GM18907 (cell line): ENCODE measurements at regions not wholly inside any gene's neighbourhood (a gene's known extent, or its start where the extent isn't known, plus 50 kb on each side); places are given as distances from the start of the nearest gene placed in this dataset.
"Not testable (repeated sequence)": the region's sequence is repeated elsewhere in the genome, so short reads cannot be mapped to it uniquely, and the experiment has no call there.

Source experiments
- ATAC-seq: cut with Tn5 transposase; IDR thresholded peaks from one replicate; pipeline ENCODE4 v1.9.1; 2021; ENCODE audit warnings: mild to moderate bottlenecking, moderate library complexity; ENCODE audit not compliant: unreplicated experiment

DNA sequence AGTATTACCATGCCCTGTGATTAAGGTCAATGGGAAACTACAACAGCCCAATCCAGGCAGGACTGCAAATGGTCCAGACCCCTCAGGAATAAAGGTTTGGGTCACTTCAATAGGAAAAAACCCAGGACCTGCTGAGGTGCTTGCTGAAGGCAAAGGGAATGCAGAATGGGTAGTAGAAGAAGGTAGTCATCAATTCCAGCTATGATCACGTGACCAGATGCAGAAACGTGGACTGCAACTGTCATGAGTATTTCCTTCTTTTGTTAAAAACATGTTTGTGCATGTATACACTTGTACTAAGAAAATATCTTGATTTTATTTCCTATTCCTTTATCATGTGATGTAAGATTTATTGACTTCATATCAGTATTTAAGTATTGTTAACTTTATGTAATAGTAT lies 319.6 kb upstream of the FGF16 start:
- not testable (repeated sequence) for ATAC-seq

DNA sequence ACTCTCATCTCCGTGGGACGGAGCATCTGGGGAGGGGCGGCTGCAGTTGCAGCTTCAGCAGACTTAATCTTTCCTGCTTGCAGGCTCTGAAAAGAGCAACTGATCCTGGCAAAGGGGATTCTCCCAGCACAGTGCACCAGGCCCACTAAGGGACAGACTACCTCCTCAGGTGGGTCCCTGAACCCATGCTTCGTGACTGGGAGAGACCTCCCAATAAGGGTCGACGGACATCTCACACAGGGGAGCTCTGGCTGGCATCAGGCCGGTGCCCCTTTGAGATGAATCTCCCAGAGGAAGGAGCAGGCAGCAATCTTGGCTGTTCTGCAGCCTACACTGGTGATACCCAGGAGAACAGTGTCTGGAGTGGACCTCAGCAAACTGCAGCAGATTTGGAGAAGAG lies 303.3 kb upstream of the FGF16 start:
- ATAC-seq, result no peak

DNA sequence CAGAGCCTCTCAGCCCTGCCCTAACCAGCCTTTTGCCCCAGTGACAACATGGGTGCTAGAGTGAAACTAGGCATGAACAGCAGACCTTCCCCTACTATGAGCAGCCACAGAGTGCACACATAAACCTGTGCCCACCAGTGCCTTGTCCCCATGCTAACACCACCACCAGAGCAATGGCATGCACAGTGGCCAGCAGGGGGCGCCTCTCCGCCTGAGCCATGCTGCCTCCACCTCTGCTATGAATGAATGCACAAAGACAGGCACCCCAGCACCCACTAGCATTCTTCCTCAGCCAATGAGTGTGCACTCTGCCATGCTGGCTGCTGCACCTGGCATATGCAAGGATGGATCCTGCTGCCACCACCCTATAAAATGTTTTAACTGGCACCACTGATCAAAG lies 286.9 kb upstream of the FGF16 start:
- no peak for ATAC-seq

DNA sequence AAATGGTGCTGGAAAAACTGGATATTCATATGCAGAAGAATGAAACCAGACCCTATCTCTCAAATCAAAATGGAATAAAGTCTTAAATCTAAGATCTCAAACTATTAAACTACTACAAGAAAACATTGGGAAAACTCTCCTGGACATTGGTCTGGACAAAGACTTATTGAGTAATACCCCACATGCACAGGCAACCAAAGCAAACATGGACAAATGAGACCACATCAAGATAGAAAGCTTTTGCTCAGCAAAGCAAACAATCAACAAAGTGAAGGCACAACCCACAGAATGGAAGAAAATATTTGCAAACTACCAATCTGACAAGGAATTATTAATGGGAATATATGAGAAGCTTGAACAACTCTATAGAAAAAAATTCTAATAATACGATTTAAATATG lies 284.4 kb upstream of the FGF16 start:
- no peak for ATAC-seq

DNA sequence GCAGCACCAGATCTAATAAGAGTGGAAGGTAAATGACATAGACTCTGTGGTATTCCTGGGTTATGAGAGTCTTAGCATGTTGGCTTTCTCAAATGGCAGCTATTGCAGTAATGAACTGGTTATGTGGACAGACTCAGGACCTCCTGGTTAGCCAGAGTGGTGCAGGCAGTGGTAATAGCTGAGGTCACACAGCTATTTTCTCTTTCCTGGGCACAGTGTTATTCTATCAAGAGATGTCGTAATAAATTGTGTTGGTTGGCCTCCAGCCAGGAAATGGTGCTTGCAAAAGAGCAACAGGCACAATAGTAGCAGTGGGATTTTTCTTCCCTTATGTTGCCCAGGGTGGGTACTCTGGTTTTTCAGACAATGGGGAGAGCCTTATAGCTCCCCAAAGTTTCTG lies 279.2 kb upstream of the FGF16 start:
- ATAC-seq, result no peak

DNA sequence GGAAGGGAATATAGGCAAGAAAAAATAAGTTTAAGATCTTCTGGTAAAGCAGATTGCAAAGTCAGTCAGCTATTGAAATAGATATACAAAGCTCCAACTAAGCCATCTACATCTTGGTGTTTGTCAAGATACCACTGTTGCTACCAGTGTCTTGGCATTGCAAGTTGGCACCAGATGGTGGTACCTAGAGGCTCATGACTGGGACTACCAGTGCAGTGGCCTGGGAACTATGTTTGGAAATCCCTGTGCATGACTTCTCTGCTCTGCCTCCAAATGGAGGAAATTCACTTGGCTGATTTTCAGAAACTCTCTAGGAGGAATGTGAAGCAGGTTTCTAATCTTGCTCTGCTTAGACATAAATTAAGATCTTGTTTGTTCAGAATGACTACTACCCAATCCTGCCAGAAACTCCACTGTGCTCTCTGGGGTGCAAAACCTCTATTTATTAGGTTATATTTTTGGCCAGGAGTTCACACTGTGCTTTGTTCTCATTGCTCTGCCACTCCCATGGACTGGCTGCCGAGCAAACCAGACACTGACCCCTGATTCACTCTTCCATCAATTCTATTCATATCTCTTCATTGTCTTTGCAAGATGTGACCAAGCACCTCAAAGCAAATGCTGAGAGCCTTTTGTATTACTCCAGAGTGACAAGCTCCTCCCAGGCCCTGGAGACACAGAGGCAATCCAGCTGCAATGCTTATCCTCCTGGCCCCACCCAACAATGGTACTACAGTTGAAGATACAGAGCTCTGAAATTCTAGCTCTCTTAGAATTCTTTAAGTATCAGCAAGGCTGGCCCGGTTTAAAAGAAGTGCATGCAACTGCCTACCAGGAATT lies 272.3 kb upstream of the FGF16 start:
- ATAC-seq, result no peak

DNA sequence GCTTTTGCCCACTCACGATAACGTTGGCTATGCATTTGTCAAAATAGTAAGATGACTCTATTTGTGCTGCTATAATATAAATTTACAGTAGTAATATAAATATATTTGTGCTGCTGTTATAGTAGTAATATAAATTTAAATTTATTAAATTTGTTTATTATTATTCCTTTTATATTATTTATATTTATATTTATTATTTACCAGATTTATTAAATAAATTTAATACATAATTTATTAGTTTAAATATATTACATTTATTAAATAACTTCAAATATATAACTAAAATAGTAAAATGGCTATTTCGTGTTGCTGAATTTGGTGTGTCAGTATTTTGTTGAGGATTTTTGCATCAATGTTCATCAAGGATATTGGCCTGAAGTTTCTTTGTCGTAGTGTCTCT lies 246.5 kb upstream of the FGF16 start:
- no peak for ATAC-seq

DNA sequence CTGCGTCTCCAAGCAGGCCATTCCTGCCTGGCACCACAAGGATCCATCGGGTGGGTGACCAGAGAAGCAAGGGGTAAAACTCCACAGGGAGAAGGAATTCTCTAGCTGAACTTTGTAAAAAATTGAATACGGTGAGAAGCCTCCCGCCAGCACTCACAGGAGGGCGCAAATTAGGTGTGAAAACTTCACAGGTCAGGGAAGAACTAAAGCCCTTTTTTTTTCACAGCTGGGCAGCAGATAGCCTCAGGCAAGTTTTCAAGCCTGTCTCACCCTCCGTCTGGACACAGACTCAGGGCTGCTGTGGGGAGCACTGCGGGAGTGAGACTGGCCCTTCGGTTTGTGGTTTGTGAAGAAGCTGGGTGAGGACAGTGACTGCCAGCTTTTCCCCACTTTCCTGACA lies 224.1 kb upstream of the FGF16 start:
- ATAC-seq, result no peak

DNA sequence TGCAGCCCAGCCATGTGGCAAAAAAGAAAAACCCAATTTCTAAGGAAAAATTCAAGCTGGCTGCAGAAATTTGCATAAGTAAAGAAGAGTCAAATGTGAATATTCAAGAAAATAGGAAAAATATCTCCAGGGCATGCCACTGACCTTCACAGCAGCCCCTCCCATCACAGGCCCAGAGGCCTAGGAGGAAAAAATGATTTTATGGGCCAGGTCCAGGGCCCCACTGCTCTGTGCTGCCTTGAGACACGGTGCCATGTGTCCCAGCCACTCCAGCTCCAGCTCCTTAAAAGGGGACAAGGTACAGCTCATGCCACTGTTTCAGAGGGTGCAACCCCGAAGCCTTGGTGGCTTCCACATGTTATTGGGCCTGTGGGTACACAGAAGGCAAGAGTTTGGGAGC lies 182.7 kb upstream of the FGF16 start:
- ATAC-seq, result no peak

DNA sequence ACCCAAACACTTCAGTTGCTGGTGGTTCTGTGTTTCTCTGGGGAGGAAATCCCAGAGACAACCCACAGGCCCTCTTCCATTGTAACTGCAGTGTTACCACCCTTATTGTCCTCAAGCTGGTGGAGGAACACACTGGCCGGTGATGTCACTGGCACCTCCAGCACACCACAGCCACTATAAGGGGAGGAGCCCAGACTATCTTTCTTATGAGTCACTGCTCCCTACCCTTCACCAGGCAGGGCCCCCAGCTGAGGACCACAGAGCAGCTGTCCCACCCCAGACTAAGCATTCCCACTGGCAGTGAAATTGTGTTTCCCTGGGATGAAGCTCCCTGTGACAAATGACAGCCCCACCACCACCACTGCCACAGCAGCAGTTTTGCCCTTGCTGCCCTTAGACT lies 171.8 kb upstream of the FGF16 start:
- no peak for ATAC-seq

DNA sequence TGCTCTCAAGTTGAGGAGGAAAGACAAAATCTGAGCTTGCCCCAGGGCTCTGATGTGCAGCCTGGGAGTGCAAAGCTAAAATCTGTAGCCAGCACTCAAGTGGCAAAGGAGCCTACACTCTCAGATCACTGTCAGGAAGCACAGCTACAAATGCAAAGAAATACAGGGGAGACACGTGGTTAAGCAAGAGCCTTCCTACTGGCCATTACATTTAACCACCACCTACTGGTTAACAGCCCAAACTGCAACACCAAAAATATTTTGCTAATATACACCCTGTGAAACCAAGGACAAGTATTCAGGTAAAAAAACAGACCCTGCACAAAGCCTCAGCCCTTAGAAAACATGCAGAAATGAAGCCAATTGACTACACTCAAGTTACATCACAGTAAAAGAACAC lies 170.4 kb upstream of the FGF16 start:
- no peak for ATAC-seq

DNA sequence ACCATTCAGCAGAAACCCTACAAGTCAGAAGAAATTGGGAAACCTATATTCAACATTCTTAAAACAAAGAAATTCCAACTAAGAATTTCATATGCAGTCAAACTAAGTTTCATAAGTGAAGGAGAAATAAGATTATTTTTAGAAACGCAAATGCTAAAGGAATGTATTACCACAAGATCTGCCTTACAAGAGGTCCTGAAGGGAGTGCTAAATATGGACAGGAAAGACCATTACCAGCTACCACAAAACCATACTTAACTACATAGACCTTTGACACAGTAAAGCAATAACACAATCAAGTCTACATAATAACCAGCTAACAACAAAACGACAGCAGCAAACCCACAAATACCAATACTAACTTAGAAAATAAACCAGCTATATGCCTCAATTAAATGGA lies 169.3 kb upstream of the FGF16 start:
- no peak for ATAC-seq

DNA sequence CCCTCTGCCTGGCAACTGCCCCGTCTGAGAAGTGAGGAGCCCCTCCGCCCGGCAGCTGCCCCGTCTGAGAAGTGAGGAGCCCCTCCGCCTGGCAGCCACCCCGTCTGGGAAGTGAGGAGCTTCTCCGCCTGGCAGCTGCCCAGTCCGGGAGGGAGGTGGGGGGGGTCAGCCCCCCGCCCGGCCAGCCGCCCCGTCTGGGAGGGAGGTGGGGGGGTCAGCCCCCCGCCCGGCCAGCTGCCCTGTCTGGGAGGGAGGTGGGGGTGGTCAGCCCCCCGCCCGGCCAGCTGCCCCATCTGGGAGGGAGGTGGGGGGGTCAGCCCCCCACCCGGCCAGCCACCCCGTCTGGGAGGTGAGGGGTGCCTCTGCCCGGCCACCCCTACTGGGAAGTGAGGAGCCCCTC lies 167.8 kb upstream of the FGF16 start:
- not testable (repeated sequence) for ATAC-seq

DNA sequence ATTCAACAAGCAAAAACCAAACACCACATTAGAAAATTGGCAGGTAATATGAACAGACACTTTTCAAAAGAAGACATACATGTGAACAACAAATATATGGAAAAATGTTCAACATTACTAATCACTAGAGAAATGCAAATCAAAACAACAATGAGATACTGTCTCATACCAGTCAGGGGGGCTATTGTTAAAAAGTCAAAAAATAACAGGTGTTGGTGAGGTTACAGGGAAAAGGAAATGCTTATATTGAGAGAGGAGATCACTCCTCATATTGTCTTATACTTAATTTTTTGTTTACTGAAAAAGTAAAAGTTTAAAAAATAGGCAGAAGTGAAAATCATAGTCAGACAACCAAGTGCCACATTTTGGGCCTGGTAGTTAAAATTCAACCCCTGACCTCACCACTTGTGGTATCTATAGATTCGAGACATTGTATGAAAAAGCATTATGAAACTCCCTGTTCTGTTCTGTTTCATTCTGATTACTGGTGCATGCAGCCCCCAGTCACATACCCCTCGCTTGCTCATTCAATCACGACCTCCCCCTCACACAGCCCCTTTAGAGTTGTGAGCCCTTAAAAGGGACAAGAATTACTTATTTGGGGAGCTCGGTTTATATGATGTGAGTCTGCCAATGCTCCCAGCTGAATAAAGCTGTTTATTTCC lies 153.7 kb upstream of the FGF16 start:
- peak; percentile 79 for ATAC-seq

DNA sequence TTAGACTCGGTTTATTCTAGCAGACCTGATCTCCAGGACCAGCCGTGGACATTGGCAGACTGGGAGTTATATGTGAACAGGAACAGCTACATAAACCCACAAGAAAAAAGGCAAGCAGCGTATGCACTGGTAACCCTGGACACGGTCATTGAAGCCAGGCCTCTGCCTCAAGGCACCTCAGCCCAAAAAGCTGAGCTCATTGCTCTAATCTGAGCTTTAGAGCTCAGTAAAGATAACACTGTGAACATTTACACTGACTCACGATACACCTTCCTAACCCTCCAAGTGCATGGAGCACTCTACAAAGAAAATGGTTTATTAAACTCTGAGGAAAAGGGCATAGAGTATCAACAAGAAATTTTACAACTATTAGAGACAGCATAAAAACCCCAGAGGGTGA lies 148.9 kb upstream of the FGF16 start:
- ATAC-seq, result no peak

DNA sequence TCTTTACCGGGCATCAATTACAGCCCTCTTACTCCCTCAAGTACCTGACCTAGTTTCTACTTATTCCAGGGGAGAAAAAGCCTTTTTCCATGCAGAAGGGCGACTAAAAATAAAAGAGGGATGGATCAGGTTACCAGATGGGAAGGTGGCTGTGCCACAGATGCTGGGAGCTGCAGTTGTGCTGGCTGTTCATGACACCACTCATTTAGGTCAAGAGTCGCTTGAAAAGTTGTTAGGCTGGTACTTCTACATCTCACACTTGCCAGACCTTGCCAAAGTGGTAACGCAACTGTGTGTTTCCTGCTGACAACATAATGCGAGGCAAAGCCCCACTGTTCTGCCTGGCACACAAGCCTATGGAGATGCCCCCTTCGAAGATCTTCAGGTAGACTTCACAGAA lies 148.4 kb upstream of the FGF16 start:
- ATAC-seq, result no peak

DNA sequence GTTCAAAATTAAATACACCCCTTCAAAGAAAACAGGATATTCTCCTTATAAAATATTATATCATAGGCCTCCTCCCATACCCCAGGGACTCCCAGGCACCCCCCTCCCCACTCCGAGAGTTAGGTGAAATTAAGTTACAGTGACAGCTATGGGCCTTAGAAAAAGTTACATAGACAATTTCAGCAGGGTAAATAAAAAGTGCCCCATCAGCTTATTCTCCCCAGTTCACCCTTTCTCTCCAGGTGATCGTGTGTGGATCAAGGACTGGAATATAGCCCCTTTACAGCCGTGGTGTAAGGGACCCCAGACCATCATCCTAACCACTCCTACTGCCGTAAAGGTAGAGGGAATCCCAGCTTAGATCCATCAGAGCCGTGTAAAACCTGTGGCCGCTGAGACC lies 147.6 kb upstream of the FGF16 start:
- no peak for ATAC-seq

DNA sequence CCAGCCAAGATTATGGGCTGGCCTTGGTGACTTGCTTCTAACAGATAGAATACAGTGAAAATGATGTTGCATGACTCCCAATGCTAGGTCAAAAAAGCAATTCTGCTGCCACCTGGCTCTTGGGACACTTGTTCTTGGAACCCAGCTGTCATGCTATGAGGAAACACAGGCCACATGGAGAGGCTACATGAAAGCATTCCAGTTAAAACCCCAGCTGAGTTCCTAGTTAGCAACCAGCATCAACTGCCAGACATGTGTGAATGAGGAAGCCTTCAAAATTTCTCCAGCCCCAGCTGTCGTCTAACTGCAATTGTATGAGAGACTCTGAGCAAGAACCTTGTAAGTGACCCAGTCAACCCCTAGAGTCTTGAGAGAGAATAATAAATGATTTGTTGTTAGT lies 105.2 kb upstream of the FGF16 start:
- ATAC-seq, result no peak

DNA sequence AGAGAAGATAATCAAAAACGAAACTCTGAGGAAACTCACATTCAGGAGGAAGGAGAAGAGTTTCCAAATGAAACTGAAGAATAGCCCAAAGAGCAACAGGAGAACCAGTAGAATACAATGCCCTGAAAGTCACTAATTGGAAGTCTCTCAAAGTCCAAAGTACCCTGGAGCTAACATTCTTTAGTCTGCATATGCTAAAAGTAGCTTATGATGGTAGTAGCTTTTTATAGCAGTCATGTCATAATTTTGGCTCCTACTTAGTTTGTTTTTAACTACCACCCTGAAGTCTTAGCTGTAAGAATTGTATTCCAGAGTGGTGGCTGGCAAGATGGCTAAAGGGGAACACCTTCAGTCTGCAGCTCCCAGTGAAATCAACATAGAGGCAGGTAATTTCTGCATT lies 100.3 kb upstream of the FGF16 start:
- ATAC-seq, result no peak

DNA sequence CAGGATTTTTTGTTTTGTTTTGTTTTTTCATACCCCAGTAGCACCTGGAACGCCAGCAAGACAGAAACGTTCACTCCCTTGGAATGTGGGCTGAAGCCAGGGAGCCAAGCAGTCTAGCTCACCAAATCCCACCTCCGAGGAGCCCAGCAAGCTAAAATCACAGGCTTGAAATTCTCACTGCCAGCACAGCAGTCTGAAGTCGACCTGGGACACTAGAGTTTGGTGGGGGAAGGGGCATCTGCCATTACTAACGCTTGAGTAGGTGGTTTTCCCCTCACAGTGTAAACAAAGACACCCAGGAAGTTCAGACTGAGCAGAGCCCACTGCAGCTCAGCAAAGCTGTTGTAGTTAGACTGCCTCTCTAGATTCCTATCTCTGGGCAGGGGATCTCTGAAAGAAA lies 99.6 kb upstream of the FGF16 start:
- ATAC-seq, result no peak

DNA sequence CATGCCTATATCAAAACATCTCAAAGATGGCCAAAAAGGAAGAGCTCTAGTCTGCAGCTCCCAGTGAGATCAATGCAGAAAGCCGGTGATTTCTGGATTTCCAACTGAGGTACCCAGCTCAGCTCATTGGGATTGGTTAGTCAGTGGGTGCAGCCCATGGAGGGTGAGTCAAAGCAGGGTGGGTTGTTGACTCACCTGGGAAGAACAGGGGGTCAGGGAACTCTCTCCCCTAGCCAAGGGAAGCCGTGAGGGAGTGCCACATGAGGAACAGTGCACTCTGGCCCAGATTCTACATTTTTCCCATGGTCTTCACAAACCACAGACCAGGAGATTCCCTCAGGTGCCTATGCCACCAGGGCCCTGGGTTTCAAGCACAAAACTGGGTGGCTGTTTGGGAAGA lies 57.3 kb upstream of the FGF16 start:
- no peak for ATAC-seq

DNA sequence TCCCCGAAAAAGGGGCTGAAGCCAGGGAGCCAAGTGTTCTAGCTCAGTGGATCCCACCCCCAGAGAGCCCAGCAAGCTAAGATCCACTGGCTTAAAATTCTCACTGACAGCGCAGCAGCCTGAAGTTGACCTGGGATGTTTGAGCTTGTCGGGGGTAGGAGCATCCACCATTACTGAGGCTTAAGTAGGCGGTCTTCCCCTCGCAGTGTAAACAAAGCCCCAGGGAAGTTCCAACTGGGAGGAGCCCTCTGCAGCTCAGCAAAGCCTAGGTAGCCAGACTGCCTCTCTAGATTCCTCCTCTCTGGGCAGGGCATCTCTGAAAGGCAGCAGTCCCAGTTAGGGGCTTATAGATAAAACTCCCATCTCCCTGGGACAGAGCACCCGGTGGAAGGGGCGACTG lies 56.8 kb upstream of the FGF16 start:
- not testable (repeated sequence) for ATAC-seq

DNA sequence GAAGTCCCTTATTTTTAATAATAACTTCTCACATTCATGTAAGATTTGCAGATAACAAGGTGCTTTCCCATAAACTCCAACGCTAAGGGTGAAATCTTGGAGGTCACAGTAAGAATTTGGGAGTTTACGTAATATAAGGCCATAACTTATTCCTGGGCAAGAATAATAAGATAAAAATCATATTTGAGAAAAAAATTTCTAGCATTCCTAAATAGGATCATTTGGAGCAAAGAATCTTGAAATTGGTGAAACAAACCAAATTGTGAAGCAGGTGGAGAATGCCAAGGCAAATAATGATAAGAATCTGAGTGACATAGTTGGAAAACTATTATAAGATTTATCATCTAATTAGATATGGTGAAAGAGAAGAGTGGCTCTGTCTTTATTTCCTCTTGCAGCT lies 50.4 kb upstream of the FGF16 start:
- ATAC-seq, result no peak
